ENCODE measurements at regions not wholly inside any gene's neighbourhood (a gene's known extent, or its start where the extent isn't known, plus 50 kb on each side); places are given as distances from the start of the nearest gene placed in this dataset.

DNA sequence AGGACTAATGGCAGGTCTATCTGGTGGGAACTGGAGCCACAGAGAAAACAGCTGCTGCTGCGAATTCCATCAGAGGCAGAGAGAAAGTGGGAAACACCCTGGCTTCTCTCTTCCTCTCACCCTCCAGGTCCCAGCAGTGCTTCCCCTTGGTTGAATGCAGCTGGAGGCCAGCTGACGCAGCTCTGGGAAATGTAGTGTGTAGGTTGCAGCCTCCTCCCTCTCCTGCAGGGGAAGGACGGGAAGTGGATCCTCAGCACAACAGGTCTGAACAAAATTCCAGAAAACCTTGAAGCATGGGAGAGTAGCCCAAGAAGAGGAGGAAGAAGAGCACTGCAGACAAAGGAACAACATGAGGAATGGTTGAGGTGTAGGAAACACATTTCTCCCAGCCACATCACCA is 67.8 kb upstream of the MMP2 start:
- TF ChIP-seq CTCF (IDR thresholded peaks at IDR 0.05) (no peak), EZH2phosphoT487 (IDR thresholded peaks at IDR 0.05) (no peak)

Measured in neural progenitor cell (in vitro differentiated cells).